Activated T-helper 9 cell treated with anti-CD3 and anti-CD28 coated beads, Interleukin-2, amount 50 U/mL, for 16 hours (primary cell): ENCODE measurements at regions not wholly inside any gene's neighbourhood (a gene's known extent, or its start where the extent isn't known, plus 50 kb on each side); places are given as distances from the start of the nearest gene placed in this dataset.
"Not testable (repeated sequence)": the region's sequence is repeated elsewhere in the genome, so short reads cannot be mapped to it uniquely, and the experiment has no call there.

Experiments used
- DNase-seq: peaks from one replicate; pipeline ENCODE4 v3.0.0-alpha.2; 2020; ENCODE audit warnings: low read depth

GRCh38 chr11:44452827-44453572, 112.5 kb upstream of the CD82 start:
- no peak for DNase-seq

- DNase-seq, result no peak
These were observed 111.6 kb upstream of the CD82 start for GRCh38 chr11:44453871-44454270.

- no peak for DNase-seq
These were observed 110.8 kb upstream of the CD82 start for GRCh38 chr11:44454666-44455065.

GRCh38 chr11:44456544-44457300, 108.7 kb upstream of the CD82 start:
- DNase-seq, result no peak

GRCh38 chr11:44457862-44458261, 107.6 kb upstream of the CD82 start:
- DNase-seq, result no peak

- no peak for DNase-seq
These were observed 101.7 kb upstream of the CD82 start for GRCh38 chr11:44463751-44464150.

GRCh38 chr11:44464741-44465140, 100.7 kb upstream of the CD82 start:
- no peak for DNase-seq

GRCh38 chr11:44466531-44467205, 98.8 kb upstream of the CD82 start:
- DNase-seq, result no peak

GRCh38 chr11:44467413-44467812, 98.0 kb upstream of the CD82 start:
- DNase-seq, result no peak

- DNase-seq, result no peak
These were observed 97.5 kb upstream of the CD82 start for GRCh38 chr11:44467931-44468330.

- DNase-seq, result no peak
These were observed 97.0 kb upstream of the CD82 start for GRCh38 chr11:44468345-44468988.

- DNase-seq, result no peak
These were observed 96.1 kb upstream of the CD82 start for GRCh38 chr11:44469412-44469811.

GRCh38 chr11:44470854-44471253, 94.6 kb upstream of the CD82 start:
- no peak for DNase-seq

- no peak for DNase-seq
These were observed 93.9 kb upstream of the CD82 start for GRCh38 chr11:44471603-44472002.

GRCh38 chr11:44472916-44473315, 92.5 kb upstream of the CD82 start:
- DNase-seq, result no peak

- DNase-seq, result no peak
These were observed 90.8 kb upstream of the CD82 start for GRCh38 chr11:44474702-44475101.

- no peak for DNase-seq
These were observed 90.3 kb upstream of the CD82 start for GRCh38 chr11:44475114-44475686.

GRCh38 chr11:44482338-44482737, 83.1 kb upstream of the CD82 start:
- DNase-seq, result not testable (repeated sequence)

- DNase-seq, result no peak
These were observed 81.4 kb upstream of the CD82 start for GRCh38 chr11:44483919-44484610.

GRCh38 chr11:44488165-44488965, 77.1 kb upstream of the CD82 start:
- no peak for DNase-seq

- no peak for DNase-seq
These were observed 72.1 kb upstream of the CD82 start for GRCh38 chr11:44493383-44493782.
